OCI-LY7 (cell line): ENCODE measurements at regions not wholly inside any gene's neighbourhood (a gene's known extent, or its start where the extent isn't known, plus 50 kb on each side); places are given as distances from the start of the nearest gene placed in this dataset.

Experiments
- BruUV-seq: library from RNA; stranded (reverse); fragments of 400-500 nt; replicated peaks from 2 replicates; lab custom pipeline; 2021; lab: Mats Ljungman, UMichigan
- CTCF ChIA-PET: fragments of 300-600 bp; sonication (Branson Sonifier 250); formaldehyde crosslinking; loops from one replicate; lab custom pipeline; 2022; ENCODE audit warnings: antibody characterized with exemption; ENCODE audit not compliant: unreplicated experiment; lab: Charles Lee
- POLR2A ChIA-PET: fragments of 300-600 bp; sonication (Branson Sonifier 250); formaldehyde crosslinking; loops from one replicate; lab custom pipeline; 2022; ENCODE audit warnings: antibody characterized with exemption; lab: Charles Lee
- DNase-seq: peaks from one replicate; pipeline ENCODE4 v3.0.0-alpha.2; 2015; ENCODE audit warnings: low spot score
- H2AFZ ChIP-seq: fragments of 200-600 bp; sonication (generic), shearing (Covaris generic); 2 replicates; pipeline ENCODE4 v1.6.1; 2014; ENCODE audit warnings: mild to moderate bottlenecking, antibody characterized with exemption, low read length, moderate library complexity
- H3K27ac ChIP-seq: fragments of 200-600 bp; sonication (generic); 2 replicates; pipeline ENCODE4 v1.5.1; 2014; ENCODE audit warnings: mixed run types, low read depth, mild to moderate bottlenecking, moderate library complexity, low read length, inconsistent platforms; ENCODE audit not compliant: poor library complexity, severe bottlenecking
- H3K36me3 ChIP-seq: fragments of 200-600 bp; sonication (generic); 2 replicates; pipeline ENCODE4 v1.6.1; 2014; ENCODE audit warnings: mild to moderate bottlenecking, antibody characterized with exemption, low read length, moderate library complexity, mixed read lengths; ENCODE audit not compliant: insufficient read depth
- H3K4me1 ChIP-seq: fragments of 200-600 bp; sonication (generic); 2 replicates; pipeline ENCODE4 v1.5.1; 2014; ENCODE audit warnings: mild to moderate bottlenecking, low read length; ENCODE audit not compliant: insufficient read depth, poor library complexity, severe bottlenecking
- H3K4me2 ChIP-seq: fragments of 200-600 bp; sonication (generic); 2 replicates; pipeline ENCODE4 v1.6.1; 2014; ENCODE audit warnings: mild to moderate bottlenecking, low read length
- H3K4me3 ChIP-seq: fragments of 200-600 bp; sonication (generic); 2 replicates; pipeline ENCODE4 v1.5.1; 2014; ENCODE audit warnings: mild to moderate bottlenecking, low read depth, low read length; ENCODE audit not compliant: poor library complexity, severe bottlenecking
- H3K79me2 ChIP-seq: fragments of 200-600 bp; sonication (generic); 2 replicates; pipeline ENCODE4 v1.6.1; 2016; ENCODE audit warnings: low read depth, mild to moderate bottlenecking, low read length, moderate library complexity, mixed read lengths; ENCODE audit not compliant: insufficient read depth
- H3K9me2 ChIP-seq: fragments of 200-600 bp; sonication (generic); 2 replicates; pipeline ENCODE4 v1.6.1; 2016; ENCODE audit warnings: mild to moderate bottlenecking, low read length, mixed read lengths; ENCODE audit not compliant: insufficient read depth
- H3K9me3 ChIP-seq: fragments of 200-600 bp; sonication (generic); 2 replicates; pipeline ENCODE4 v1.6.1; 2014; ENCODE audit warnings: mild to moderate bottlenecking, mixed run types, low read length, mixed read lengths
- H4K20me1 ChIP-seq: fragments of 200-600 bp; sonication (generic); 2 replicates; pipeline ENCODE4 v1.6.1; 2014; ENCODE audit warnings: mild to moderate bottlenecking, antibody characterized with exemption, low read length, moderate library complexity, mixed read lengths; ENCODE audit not compliant: insufficient read depth
- CTCF ChIP-seq: fragments of 200-600 bp; sonication (generic); conservative IDR thresholded peaks from 2 replicates; pipeline ENCODE4 v1.5.1; 2014; ENCODE audit warnings: mild to moderate bottlenecking, antibody characterized with exemption, low read length, moderate library complexity, mixed read lengths
- EZH2phosphoT487 ChIP-seq: fragments of 200-600 bp; sonication (generic); IDR thresholded peaks from 2 replicates; pipeline ENCODE4 v1.6.1; 2018; ENCODE audit warnings: low read depth, borderline replicate concordance, mild to moderate bottlenecking, mixed run types, antibody characterized with exemption, low read length, moderate library complexity, mixed read lengths
- intact Hi-C: fragments of 100-400 bp; cut with micrococcal nuclease; formaldehyde crosslinking; loops from one replicate; pipeline ENCODE4 v1.10.0; 2022; ENCODE audit not compliant: unreplicated experiment

- intact Hi-C loops = no loop called here
- Histone ChIP-seq H3K79me2 (no peaks in the 10 kb centered on the region), H3K9me2 (no peaks in the 10 kb centered on the region), H3K36me3 (no peaks in the 10 kb centered on the region), H3K27ac (no peak overlapping the region), H3K9me3 (no peaks in the 10 kb centered on the region), H3K4me3 (no peak overlapping the region), H3K4me2 (no peak overlapping the region), H3K4me1 (no peaks in the 10 kb centered on the region), H4K20me1 (no peaks in the 10 kb centered on the region), H2AFZ (no peak overlapping the region)
- BruUV-seq = no TSS peak
- ChIA-PET CTCF (no interaction called here), POLR2A (no interaction called here)
- TF ChIP-seq CTCF = no peak
- no peak for TF ChIP-seq EZH2phosphoT487
- no peak for DNase-seq
Measured at GRCh38 chr4:182179105-182179504, 64.1 kb upstream of the TENM3 start.

GRCh38 chr4:182179751-182180150, 63.5 kb upstream of the TENM3 start:
- Histone ChIP-seq H3K4me2 (no peak overlapping the region), H4K20me1 (no peaks in the 10 kb centered on the region), H3K4me1 (no peaks in the 10 kb centered on the region), H3K9me2 (no peaks in the 10 kb centered on the region), H3K27ac (no peak overlapping the region), H3K79me2 (no peaks in the 10 kb centered on the region), H3K36me3 (no peaks in the 10 kb centered on the region), H3K4me3 (no peak overlapping the region), H2AFZ (no peak overlapping the region), H3K9me3 (no peaks in the 10 kb centered on the region)
- intact Hi-C loops = no loop called here
- no peak for TF ChIP-seq CTCF
- TF ChIP-seq EZH2phosphoT487 = no peak
- DNase-seq = no peak
- ChIA-PET POLR2A (no interaction called here), CTCF (no interaction called here)
- no TSS peak for BruUV-seq

- H3K27ac ChIP-seq = no peak overlapping the region
- ChIA-PET POLR2A (no interaction called here), CTCF (no interaction called here)
- H3K9me2 ChIP-seq = no peaks in the 10 kb centered on the region
- H3K4me1 ChIP-seq = no peaks in the 10 kb centered on the region
- no peaks in the 10 kb centered on the region for H3K79me2 ChIP-seq
- no peak overlapping the region for H3K4me3 ChIP-seq
- TF ChIP-seq EZH2phosphoT487 (no peak), CTCF (no peak)
- H3K36me3 ChIP-seq = no peaks in the 10 kb centered on the region
- no peak overlapping the region for H3K4me2 ChIP-seq
- intact Hi-C loops = no loop called here
- no peak for DNase-seq
- no peaks in the 10 kb centered on the region for H3K9me3 ChIP-seq
- no peak overlapping the region for H2AFZ ChIP-seq
- no TSS peak for BruUV-seq
- no peaks in the 10 kb centered on the region for H4K20me1 ChIP-seq
Measured at GRCh38 chr4:182185491-182185890, 57.7 kb upstream of the TENM3 start.
